ENCODE measurements at regions not wholly inside any gene's neighbourhood (a gene's known extent, or its start where the extent isn't known, plus 50 kb on each side); places are given as distances from the start of the nearest gene placed in this dataset.

DNA sequence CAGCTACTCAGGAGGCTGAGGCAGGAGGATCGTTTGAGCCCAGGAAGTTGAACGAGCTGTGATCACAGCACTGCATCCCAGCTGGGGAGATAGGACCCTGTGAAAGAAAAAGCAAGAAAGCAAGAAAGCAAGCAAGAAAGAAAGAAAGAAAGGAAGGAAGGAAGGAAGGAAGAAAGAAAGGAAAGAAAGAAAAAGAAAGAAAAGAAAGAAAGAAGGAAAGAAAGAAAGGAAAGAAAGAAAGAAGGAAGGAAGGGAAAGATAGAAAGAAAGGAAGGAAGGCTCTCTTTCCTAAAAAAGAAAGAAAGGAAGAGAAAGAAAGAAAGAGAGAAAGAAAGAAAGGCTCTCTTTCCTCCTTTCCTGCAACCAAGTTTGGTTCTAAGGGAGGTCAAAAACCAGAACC lies 380.3 kb downstream of the PCNX1 start:
- no peak overlapping the region for H3K27ac Mint-ChIP-seq (ENCODE audit: low read depth, unreplicated experiment)
- intact Hi-C loops (cut with micrococcal nuclease): no loop called here
- BruUV-seq (replicated peaks): no TSS peak
- DNase-seq (ENCODE audit: unreplicated experiment): no peak
- CTCF ChIA-PET: no interaction called here
- H3K4me1 Mint-ChIP-seq (ENCODE audit: insufficient read depth, unreplicated experiment): peaks cover 5% of the 10 kb centered on the region
- H3K36me3 Mint-ChIP-seq (ENCODE audit: insufficient read depth, unreplicated experiment): no peaks in the 10 kb centered on the region
- POLR2A ChIA-PET: no interaction called here
- TF ChIP-seq, protein P1, sequence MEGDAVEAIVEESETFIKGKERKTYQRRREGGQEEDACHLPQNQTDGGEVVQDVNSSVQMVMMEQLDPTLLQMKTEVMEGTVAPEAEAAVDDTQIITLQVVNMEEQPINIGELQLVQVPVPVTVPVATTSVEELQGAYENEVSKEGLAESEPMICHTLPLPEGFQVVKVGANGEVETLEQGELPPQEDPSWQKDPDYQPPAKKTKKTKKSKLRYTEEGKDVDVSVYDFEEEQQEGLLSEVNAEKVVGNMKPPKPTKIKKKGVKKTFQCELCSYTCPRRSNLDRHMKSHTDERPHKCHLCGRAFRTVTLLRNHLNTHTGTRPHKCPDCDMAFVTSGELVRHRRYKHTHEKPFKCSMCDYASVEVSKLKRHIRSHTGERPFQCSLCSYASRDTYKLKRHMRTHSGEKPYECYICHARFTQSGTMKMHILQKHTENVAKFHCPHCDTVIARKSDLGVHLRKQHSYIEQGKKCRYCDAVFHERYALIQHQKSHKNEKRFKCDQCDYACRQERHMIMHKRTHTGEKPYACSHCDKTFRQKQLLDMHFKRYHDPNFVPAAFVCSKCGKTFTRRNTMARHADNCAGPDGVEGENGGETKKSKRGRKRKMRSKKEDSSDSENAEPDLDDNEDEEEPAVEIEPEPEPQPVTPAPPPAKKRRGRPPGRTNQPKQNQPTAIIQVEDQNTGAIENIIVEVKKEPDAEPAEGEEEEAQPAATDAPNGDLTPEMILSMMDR (IDR thresholded peaks at IDR 0.05; ENCODE audit: unreplicated experiment): no peak
- no peak overlapping the region for H3K4me3 Mint-ChIP-seq (ENCODE audit: unreplicated experiment)
- no peaks in the 10 kb centered on the region for H3K9me3 Mint-ChIP-seq (ENCODE audit: unreplicated experiment)
- no peaks in the 10 kb centered on the region for H3K27me3 Mint-ChIP-seq (ENCODE audit: insufficient read depth, unreplicated experiment)

DNA sequence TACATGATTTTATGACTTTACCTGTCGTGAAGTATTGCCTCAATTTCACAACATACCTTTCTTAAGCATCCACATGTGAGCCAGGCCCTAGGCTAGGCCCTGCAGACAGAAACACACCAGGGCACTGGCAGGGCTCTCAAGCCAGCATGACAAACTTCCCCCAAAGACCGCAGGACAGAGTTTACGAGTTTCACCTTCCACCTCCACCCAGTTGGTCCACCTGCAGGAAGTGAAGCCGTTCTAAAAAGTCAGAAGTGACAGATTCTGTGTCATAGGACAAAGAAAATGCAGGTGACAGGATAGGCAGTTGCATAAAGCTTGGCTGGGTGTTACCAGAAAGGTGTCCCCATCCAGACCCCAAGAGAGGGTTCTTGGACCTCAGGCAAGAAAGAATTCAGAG lies 382.3 kb downstream of the PCNX1 start:
- no peak overlapping the region for H3K27ac Mint-ChIP-seq (ENCODE audit: low read depth, unreplicated experiment)
- intact Hi-C loops (cut with micrococcal nuclease): no loop called here
- TF ChIP-seq, protein P1 (IDR thresholded peaks at IDR 0.05; ENCODE audit: unreplicated experiment): no peak
- no peaks in the 10 kb centered on the region for H3K9me3 Mint-ChIP-seq (ENCODE audit: unreplicated experiment)
- peaks cover 5% of the 10 kb centered on the region for H3K4me1 Mint-ChIP-seq (ENCODE audit: insufficient read depth, unreplicated experiment)
- DNase-seq (ENCODE audit: unreplicated experiment): no peak
- no peaks in the 10 kb centered on the region for H3K27me3 Mint-ChIP-seq (ENCODE audit: insufficient read depth, unreplicated experiment)
- POLR2A ChIA-PET: interaction anchor here (0.5 to 1.0 kb wide), 2 partner anchors 11 to 27 kb away, joined by 3 read pairs; no protein-coding TSS in a partner anchor
- no TSS peak for BruUV-seq (replicated peaks)
- no peak overlapping the region for H3K4me3 Mint-ChIP-seq (ENCODE audit: unreplicated experiment)
- H3K36me3 Mint-ChIP-seq (ENCODE audit: insufficient read depth, unreplicated experiment): no peaks in the 10 kb centered on the region
- CTCF ChIA-PET: interaction anchor here (0.6 kb wide), 1 partner anchor 30 kb away, joined by 5 read pairs; no protein-coding TSS in a partner anchor

DNA sequence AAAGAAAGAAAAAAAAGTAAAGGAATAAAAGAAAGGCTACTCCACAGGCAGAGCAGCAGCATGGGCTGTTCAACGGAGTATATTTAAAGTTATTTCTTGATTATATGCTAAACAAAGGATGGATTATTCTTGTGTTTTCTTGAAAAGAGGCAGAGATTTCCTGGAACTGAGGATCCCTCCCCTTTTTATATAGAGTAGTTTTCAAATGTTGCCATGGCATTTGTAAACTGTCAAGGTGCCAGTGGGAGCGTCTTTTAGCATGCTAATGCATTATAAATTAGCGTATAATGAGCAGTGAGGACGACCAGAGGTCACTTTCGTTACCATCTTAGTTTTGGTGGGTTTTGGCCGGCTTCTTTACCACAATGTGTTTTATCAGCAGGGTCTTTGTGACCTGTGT lies 383.0 kb downstream of the PCNX1 start:
- DNase-seq (ENCODE audit: unreplicated experiment): no peak
- ChIA-PET POLR2A (no interaction called here), CTCF (interaction anchor here (0.6 kb wide), 1 partner anchor 29 kb away, joined by 5 read pairs; no protein-coding TSS in a partner anchor)
- Mint-ChIP-seq H3K36me3 (ENCODE audit: insufficient read depth, unreplicated experiment) (no peaks in the 10 kb centered on the region), H3K27me3 (ENCODE audit: insufficient read depth, unreplicated experiment) (no peaks in the 10 kb centered on the region), H3K27ac (ENCODE audit: low read depth, unreplicated experiment) (no peak overlapping the region), H3K4me3 (ENCODE audit: unreplicated experiment) (no peak overlapping the region), H3K9me3 (ENCODE audit: unreplicated experiment) (no peaks in the 10 kb centered on the region), H3K4me1 (ENCODE audit: insufficient read depth, unreplicated experiment) (peaks cover 5% of the 10 kb centered on the region)
- TF ChIP-seq, protein P1 (IDR thresholded peaks at IDR 0.05; ENCODE audit: unreplicated experiment): no peak
- intact Hi-C loops (cut with micrococcal nuclease): no loop called here
- no TSS peak for BruUV-seq (replicated peaks)

DNA sequence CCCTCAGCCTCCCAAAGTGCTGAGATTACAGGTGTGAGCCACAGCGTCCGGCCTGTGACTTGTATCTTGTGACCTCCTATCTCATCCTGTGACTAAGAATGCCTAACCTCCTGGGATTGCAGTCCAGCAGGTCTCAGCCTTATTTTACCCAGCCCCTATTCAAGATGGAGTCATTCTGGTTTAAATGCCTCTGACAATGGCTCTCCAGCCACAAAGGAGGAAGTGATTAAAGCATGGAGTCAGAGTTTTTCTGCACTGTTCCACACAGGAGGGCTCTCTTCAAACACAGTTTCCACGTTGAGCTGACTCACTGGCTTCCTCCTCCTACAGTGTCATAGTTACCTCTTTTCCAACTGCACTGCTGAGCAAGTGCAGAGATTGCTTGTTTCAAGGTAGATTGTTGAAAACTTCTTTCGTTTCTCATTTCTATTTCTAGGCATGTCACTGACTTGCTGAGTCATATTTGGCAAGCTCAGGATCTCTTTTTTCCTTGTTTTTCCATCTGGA lies 383.8 kb downstream of the PCNX1 start:
- no peak overlapping the region for H3K27ac Mint-ChIP-seq (ENCODE audit: low read depth, unreplicated experiment)
- H3K4me3 Mint-ChIP-seq (ENCODE audit: unreplicated experiment): no peak overlapping the region
- H3K9me3 Mint-ChIP-seq (ENCODE audit: unreplicated experiment): no peaks in the 10 kb centered on the region
- no peaks in the 10 kb centered on the region for H3K36me3 Mint-ChIP-seq (ENCODE audit: insufficient read depth, unreplicated experiment)
- no TSS peak for BruUV-seq (replicated peaks)
- POLR2A ChIA-PET: interaction anchor here (1.9 kb wide), 1 partner anchor 11 kb away, joined by 7 read pairs; no protein-coding TSS in a partner anchor
- H3K4me1 Mint-ChIP-seq (ENCODE audit: insufficient read depth, unreplicated experiment): peaks cover 5% of the 10 kb centered on the region
- H3K27me3 Mint-ChIP-seq (ENCODE audit: insufficient read depth, unreplicated experiment): no peaks in the 10 kb centered on the region
- DNase-seq (ENCODE audit: unreplicated experiment): peak; percentile 53
- CTCF ChIA-PET: no interaction called here
- intact Hi-C loops (cut with micrococcal nuclease): no loop called here
- TF ChIP-seq, protein P1 (IDR thresholded peaks at IDR 0.05; ENCODE audit: unreplicated experiment): no peak

Measured in MCF 10A (cell line).